ENCODE measurements at regions not wholly inside any gene's neighbourhood (a gene's known extent, or its start where the extent isn't known, plus 50 kb on each side); places are given as distances from the start of the nearest gene placed in this dataset.

- no peak overlapping the region for H3K4me3 ChIP-seq
- H3K27ac ChIP-seq (ENCODE audit: control insufficient read depth, insufficient read depth) = no peak overlapping the region
- no peaks in the 10 kb centered on the region for H3K79me2 ChIP-seq (ENCODE audit: control insufficient read depth, insufficient read depth, low read length)
- H4K20me1 ChIP-seq (ENCODE audit: control insufficient read depth, insufficient read depth) = no peaks in the 10 kb centered on the region
- H3K27me3 ChIP-seq (replicated peaks in 1 of 2; ENCODE audit: control insufficient read depth in 2 of 2, insufficient read depth in 2 of 2, low read length in 1 of 2) = no peaks in the 10 kb centered on the region
- no peak for TF ChIP-seq EP300 (IDR thresholded peaks at IDR 0.05; ENCODE audit: borderline replicate concordance in 1 of 2, control insufficient read depth in 1 of 2, low read depth in 2 of 2, low read length in 2 of 2)
- no peak for TF ChIP-seq NFXL1 (IDR thresholded peaks at IDR 0.05; ENCODE audit: borderline replicate concordance)
- no peak for TF ChIP-seq EZH2 (IDR thresholded peaks at IDR 0.05; ENCODE audit: borderline replicate concordance, control insufficient read depth, low read depth, low read length)
- no peak for TF ChIP-seq EED (IDR thresholded peaks at IDR 0.05; ENCODE audit: low read depth)
- TF ChIP-seq MAX (IDR thresholded peaks at IDR 0.05; ENCODE audit: low read depth, low read length) = no peak
- no peak for TF ChIP-seq ZNF217 (IDR thresholded peaks at IDR 0.05)
- TF ChIP-seq CUX1 (IDR thresholded peaks at IDR 0.05; ENCODE audit: insufficient replicate concordance, low read depth, low read length) = no peak
- no peak for TF ChIP-seq TCF3 (IDR thresholded peaks at IDR 0.05; ENCODE audit: borderline replicate concordance, insufficient read depth, low read depth, low read length)
- no peak overlapping the region for H2AFZ ChIP-seq (ENCODE audit: control insufficient read depth, low read depth, low read length)
- no peaks in the 10 kb centered on the region; the same call in 2 of the 3 replicates for H3K9me3 ChIP-seq (replicated peaks; ENCODE audit: control insufficient read depth, insufficient read depth, low read length)
- no peaks in the 10 kb centered on the region for H3K4me1 ChIP-seq (ENCODE audit: control insufficient read depth, insufficient read depth, low read length)
- BruUV-seq (replicated peaks) = no TSS peak
- DNase-seq (ENCODE audit: low read depth, low spot score) (no peak), FAIRE-seq (no peak), ATAC-seq (no peak)
- intact Hi-C loops (cut with micrococcal nuclease; ENCODE audit: unreplicated experiment) (no loop called here), in situ Hi-C loops (cut with MboI) (no loop called here)
- WGBS (ENCODE audit: insufficient coverage, insufficient replicate concordance, low lambda C conversion rate, missing lambda C conversion rate) = 53% methylated on average over 4 of the region's 4 CpGs
- ChIA-PET RAD21 (ENCODE audit: unreplicated experiment) (no interaction called here), CTCF (interaction anchor here (1.7 kb wide), 1 partner anchor 9 kb away, joined by 10 read pairs; no protein-coding TSS in a partner anchor), SMC1A (ENCODE audit: uncharacterized antibody, unreplicated experiment) (interaction anchor here (0.8 to 1.2 kb wide), 4 partner anchors 13 to 74 kb away, joined by 3 to 4 read pairs (median 3); no protein-coding TSS in a partner anchor), POLR2A (no interaction called here)
- H3K9ac ChIP-seq (ENCODE audit: control insufficient read depth, insufficient read depth, low read length) = no peak overlapping the region
- H3K36me3 ChIP-seq (ENCODE audit: control insufficient read depth in 2 of 2, insufficient read depth in 2 of 2, low read length in 1 of 2) = no peaks in the 10 kb centered on the region
- no peak overlapping the region for H3K4me2 ChIP-seq (ENCODE audit: control insufficient read depth, insufficient read depth)
Observed at GRCh38 chr5:100690036-100690560, 154.9 kb downstream of the FAM174A start.
